ENCODE measurements at regions not wholly inside any gene's neighbourhood (a gene's known extent, or its start where the extent isn't known, plus 50 kb on each side); places are given as distances from the start of the nearest gene placed in this dataset.

DNA sequence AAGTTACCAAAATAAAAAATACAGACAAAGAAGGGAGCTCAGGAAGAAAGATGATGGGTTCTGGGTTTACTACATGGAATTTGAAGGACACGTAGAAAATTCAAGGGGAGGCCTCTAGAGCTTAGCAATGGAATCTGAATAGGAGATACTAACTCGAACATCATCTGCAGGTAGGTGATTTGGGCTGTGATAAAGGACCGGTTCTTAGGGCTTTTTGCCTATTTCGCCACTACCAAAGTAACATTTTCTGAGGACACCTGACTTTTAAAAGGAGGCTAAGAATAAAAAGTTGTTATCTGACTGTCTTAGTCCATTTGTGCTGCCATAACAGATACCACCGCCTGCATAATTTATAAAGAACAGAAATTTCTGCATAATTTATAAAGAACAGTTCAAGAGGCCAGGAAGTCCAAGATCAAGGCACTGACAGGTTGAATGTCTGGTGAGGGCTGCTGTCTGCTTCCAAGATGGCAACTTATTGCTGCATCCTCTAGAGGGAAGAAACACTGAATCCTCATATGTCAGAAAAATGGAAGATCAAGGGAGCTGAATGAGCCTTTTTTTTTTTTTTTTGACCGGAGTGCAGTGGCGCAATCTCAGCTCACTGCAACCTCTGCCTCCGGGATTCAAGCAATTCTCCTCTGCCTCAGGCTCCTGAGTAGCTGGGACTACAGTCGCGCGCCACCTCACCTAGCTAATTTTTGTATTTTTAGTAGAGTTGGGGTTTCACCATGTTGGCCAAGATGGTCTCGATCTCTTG, 67.9 kb upstream of the UBE2E2 start:
- DNase-seq (ENCODE audit: extremely low read depth in 1 of 4, low spot score in 3 of 4) (no peak), FAIRE-seq (no peak), ATAC-seq (no peak)
- CTCF ChIA-PET (ENCODE audit: low intra/inter-chr PET ratio), result no interaction called here
- POLR2A ChIA-PET, result interaction anchor here (0.6 kb wide), 1 partner anchor 50 kb away, joined by 3 read pairs; no protein-coding TSS in a partner anchor
- in situ Hi-C loops (cut with MboI) (no loop called here), intact Hi-C loops (cut with micrococcal nuclease) (no loop called here)
- Histone ChIP-seq H3K27me3 (ENCODE audit: control insufficient read depth in 2 of 2, insufficient read depth in 2 of 2, low read length in 2 of 2) (no peaks in the 10 kb centered on the region), H3K9me1 (ENCODE audit: control insufficient read depth, insufficient read depth, low read length) (no peaks in the 10 kb centered on the region), H2AFZ (ENCODE audit: low read depth, low read length) (no peak overlapping the region), H3K79me2 (ENCODE audit: control insufficient read depth, insufficient read depth, low read length) (no peaks in the 10 kb centered on the region), H4K20me1 (replicated peaks; ENCODE audit: control insufficient read depth, insufficient read depth, low read length) (no peaks in the 10 kb centered on the region), H3K4me1 (replicated peaks in 1 of 2; ENCODE audit: control insufficient read depth in 2 of 2, insufficient read depth in 2 of 2, low read length in 2 of 2) (no peaks in the 10 kb centered on the region), H3K27ac (ENCODE audit: extremely low read depth, low read depth, low read length) (no peak overlapping the region), H3K4me2 (ENCODE audit: insufficient read depth, low read length) (no peak overlapping the region), H3K9me3 (replicated peaks; ENCODE audit: control insufficient read depth, insufficient read depth, low read depth, low read length) (peaks cover 2% of the 10 kb centered on the region; the same call in 1 of the 2 replicates), H3K9ac (ENCODE audit: insufficient read depth in 1 of 2, low read depth in 2 of 2, low read length in 2 of 2) (no peak overlapping the region), H3K4me3 (no peak overlapping the region), H3K36me3 (ENCODE audit: control insufficient read depth, insufficient read depth, low read length) (no peaks in the 10 kb centered on the region)
- BruUV-seq (replicated peaks), result no TSS peak
- 0% methylated on average over 12 of the region's 12 CpGs for WGBS (ENCODE audit: insufficient coverage, low coverage, missing lambda C conversion rate)
- TF ChIP-seq POLR3G (IDR thresholded peaks at IDR 0.05; ENCODE audit: extremely low read depth, insufficient read length, insufficient replicate concordance) (no peak), COPS2 (conservative IDR thresholded peaks at IDR 0.05) (no peak), JUND (IDR thresholded peaks at IDR 0.05; ENCODE audit: borderline replicate concordance, low read depth, low read length) (no peak), JUND (tag; IDR thresholded peaks at IDR 0.05; ENCODE audit: borderline replicate concordance, low read depth, low read length) (no peak), ARID3B (CRISPR knock-in tag; IDR thresholded peaks at IDR 0.05; ENCODE audit: borderline replicate concordance) (no peak), ILF3 (IDR thresholded peaks at IDR 0.05; ENCODE audit: borderline replicate concordance) (no peak), RBM14 (IDR thresholded peaks at IDR 0.05; ENCODE audit: borderline replicate concordance, insufficient read depth, low read depth, low read length) (no peak), POLR2A (conservative IDR thresholded peaks at IDR 0.05) (no peak), TCF15 (CRISPR knock-in tag; IDR thresholded peaks at IDR 0.05) (no peak), MAZ (CRISPR knock-in tag; conservative IDR thresholded peaks at IDR 0.05 in 1 of 2, IDR thresholded peaks at IDR 0.05 in 1 of 2) (no peak), CBX1 (IDR thresholded peaks at IDR 0.05; ENCODE audit: low read depth) (no peak)
- TF ChIP-seq, protein P1, sequence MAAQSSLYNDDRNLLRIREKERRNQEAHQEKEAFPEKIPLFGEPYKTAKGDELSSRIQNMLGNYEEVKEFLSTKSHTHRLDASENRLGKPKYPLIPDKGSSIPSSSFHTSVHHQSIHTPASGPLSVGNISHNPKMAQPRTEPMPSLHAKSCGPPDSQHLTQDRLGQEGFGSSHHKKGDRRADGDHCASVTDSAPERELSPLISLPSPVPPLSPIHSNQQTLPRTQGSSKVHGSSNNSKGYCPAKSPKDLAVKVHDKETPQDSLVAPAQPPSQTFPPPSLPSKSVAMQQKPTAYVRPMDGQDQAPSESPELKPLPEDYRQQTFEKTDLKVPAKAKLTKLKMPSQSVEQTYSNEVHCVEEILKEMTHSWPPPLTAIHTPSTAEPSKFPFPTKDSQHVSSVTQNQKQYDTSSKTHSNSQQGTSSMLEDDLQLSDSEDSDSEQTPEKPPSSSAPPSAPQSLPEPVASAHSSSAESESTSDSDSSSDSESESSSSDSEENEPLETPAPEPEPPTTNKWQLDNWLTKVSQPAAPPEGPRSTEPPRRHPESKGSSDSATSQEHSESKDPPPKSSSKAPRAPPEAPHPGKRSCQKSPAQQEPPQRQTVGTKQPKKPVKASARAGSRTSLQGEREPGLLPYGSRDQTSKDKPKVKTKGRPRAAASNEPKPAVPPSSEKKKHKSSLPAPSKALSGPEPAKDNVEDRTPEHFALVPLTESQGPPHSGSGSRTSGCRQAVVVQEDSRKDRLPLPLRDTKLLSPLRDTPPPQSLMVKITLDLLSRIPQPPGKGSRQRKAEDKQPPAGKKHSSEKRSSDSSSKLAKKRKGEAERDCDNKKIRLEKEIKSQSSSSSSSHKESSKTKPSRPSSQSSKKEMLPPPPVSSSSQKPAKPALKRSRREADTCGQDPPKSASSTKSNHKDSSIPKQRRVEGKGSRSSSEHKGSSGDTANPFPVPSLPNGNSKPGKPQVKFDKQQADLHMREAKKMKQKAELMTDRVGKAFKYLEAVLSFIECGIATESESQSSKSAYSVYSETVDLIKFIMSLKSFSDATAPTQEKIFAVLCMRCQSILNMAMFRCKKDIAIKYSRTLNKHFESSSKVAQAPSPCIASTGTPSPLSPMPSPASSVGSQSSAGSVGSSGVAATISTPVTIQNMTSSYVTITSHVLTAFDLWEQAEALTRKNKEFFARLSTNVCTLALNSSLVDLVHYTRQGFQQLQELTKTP (IDR thresholded peaks at IDR 0.05; ENCODE audit: low read depth in 1 of 2, partially characterized antibody in 2 of 2), result no peak
- TF ChIP-seq, protein P2, sequence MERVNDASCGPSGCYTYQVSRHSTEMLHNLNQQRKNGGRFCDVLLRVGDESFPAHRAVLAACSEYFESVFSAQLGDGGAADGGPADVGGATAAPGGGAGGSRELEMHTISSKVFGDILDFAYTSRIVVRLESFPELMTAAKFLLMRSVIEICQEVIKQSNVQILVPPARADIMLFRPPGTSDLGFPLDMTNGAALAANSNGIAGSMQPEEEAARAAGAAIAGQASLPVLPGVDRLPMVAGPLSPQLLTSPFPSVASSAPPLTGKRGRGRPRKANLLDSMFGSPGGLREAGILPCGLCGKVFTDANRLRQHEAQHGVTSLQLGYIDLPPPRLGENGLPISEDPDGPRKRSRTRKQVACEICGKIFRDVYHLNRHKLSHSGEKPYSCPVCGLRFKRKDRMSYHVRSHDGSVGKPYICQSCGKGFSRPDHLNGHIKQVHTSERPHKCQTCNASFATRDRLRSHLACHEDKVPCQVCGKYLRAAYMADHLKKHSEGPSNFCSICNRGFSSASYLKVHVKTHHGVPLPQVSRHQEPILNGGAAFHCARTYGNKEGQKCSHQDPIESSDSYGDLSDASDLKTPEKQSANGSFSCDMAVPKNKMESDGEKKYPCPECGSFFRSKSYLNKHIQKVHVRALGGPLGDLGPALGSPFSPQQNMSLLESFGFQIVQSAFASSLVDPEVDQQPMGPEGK (CRISPR knock-in tag; IDR thresholded peaks at IDR 0.05; ENCODE audit: borderline replicate concordance), result no peak
